MM.1S (cell line): ENCODE measurements at regions not wholly inside any gene's neighbourhood (a gene's known extent, or its start where the extent isn't known, plus 50 kb on each side); places are given as distances from the start of the nearest gene placed in this dataset.

Experiments
- DNase-seq: peaks from one replicate; pipeline ENCODE4 v3.0.0-alpha.2; 2015
- H2AFZ ChIP-seq: fragments of 300-600 bp; sonication (generic); 2 replicates; pipeline ENCODE4 v1.6.0; 2016; ENCODE audit warnings: antibody characterized with exemption, low read length
- H3F3A ChIP-seq: fragments of 300-600 bp; sonication (generic); 2 replicates; pipeline ENCODE4 v1.6.1; 2016; ENCODE audit warnings: mild to moderate bottlenecking, antibody characterized with exemption, low read length, moderate library complexity, mixed read lengths; ENCODE audit not compliant: insufficient read depth
- H3K27ac ChIP-seq: fragments of 300-600 bp; sonication (generic); 2 replicates; pipeline ENCODE4 v1.5.1; 2016; ENCODE audit warnings: mild to moderate bottlenecking, low read length
- H3K27me3 ChIP-seq: fragments of 300-600 bp; sonication (generic); replicated peaks from 2 replicates; pipeline ENCODE4 v1.6.0; 2016; ENCODE audit warnings: low read length; ENCODE audit not compliant: insufficient read depth
- H3K36me3 ChIP-seq: fragments of 300-600 bp; sonication (generic); replicated peaks from 2 replicates; pipeline ENCODE4 v1.6.1; 2016; ENCODE audit warnings: mild to moderate bottlenecking, low read length, mixed read lengths; ENCODE audit not compliant: insufficient read depth
- H3K4me1 ChIP-seq: fragments of 300-600 bp; sonication (generic); 2 replicates; pipeline ENCODE4 v1.6.1; 2016; ENCODE audit warnings: low read length, mixed read lengths
- H3K4me2 ChIP-seq: fragments of 300-600 bp; sonication (generic); 2 replicates; pipeline ENCODE4 v1.6.0; 2016; ENCODE audit warnings: low read depth, low read length
- H3K4me3 ChIP-seq: fragments of 300-600 bp; sonication (generic); 2 replicates; pipeline ENCODE4 v1.5.1; 2016; ENCODE audit warnings: low read length, mixed read lengths
- H3K79me2 ChIP-seq: fragments of 300-600 bp; sonication (generic); 2 replicates; pipeline ENCODE4 v1.6.1; 2016; ENCODE audit warnings: mixed run types, low read length, mixed read lengths
- H3K9ac ChIP-seq: fragments of 300-600 bp; sonication (generic); 2 replicates; pipeline ENCODE4 v1.6.1; 2016; ENCODE audit warnings: low read length, mixed read lengths
- H3K9me2 ChIP-seq: fragments of 300-600 bp; sonication (generic); replicated peaks from 2 replicates; pipeline ENCODE4 v1.6.1; 2016; ENCODE audit warnings: mild to moderate bottlenecking, low read length, mixed read lengths; ENCODE audit not compliant: insufficient read depth
- H3K9me3 ChIP-seq: fragments of 300-600 bp; sonication (generic); replicated peaks from 2 replicates; pipeline ENCODE4 v1.6.1; 2016; ENCODE audit warnings: mild to moderate bottlenecking, low read length, mixed read lengths; ENCODE audit not compliant: insufficient read depth
- H4K20me1 ChIP-seq: fragments of 300-600 bp; sonication (generic); 2 replicates; pipeline ENCODE4 v1.6.1; 2016; ENCODE audit warnings: mild to moderate bottlenecking, low read length, moderate library complexity, mixed read lengths; ENCODE audit not compliant: insufficient read depth
- EZH2 ChIP-seq: fragments of 300-600 bp; sonication (generic); optimal IDR thresholded peaks from 2 replicates; pipeline ENCODE3; 2017; ENCODE audit warnings: low read depth, mild to moderate bottlenecking, antibody characterized with exemption, low read length, mixed read lengths
- EZH2phosphoT487 ChIP-seq: fragments of 300-600 bp; sonication (generic); IDR thresholded peaks from 2 replicates; pipeline ENCODE4 v1.6.1; 2018; ENCODE audit warnings: antibody characterized with exemption, low read length
- TF ChIP-seq, protein P1 (sequence below): fragments of 300-600 bp; sonication (generic); IDR thresholded peaks from 2 replicates; pipeline ENCODE4 v1.5.1; 2016; ENCODE audit warnings: antibody characterized with exemption, low read length, mixed read lengths

DNA sequence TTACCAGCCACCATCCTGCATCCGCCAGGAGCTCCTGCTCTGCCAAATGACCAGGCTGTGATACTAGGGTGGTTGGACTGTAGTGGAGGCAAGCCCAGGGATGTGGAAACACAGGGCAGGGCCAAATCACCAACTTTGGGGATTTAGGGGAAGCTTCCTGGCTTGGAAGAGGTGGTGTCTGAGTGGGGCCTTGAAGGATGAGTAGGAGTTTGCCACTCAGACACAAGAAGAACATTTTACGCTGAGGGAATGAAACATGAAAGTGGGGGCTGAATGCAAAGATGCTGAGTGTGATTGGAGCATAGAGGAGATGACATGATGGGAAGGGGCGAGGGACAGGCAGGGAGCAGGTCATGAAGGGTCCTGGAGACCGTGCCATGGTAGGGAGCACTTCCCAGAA lies 329.5 kb downstream of the RPS24 start:
- Histone ChIP-seq H3K9me3 (no peaks in the 10 kb centered on the region), H3K9ac (no peak overlapping the region), H3K4me3 (no peak overlapping the region), H2AFZ (no peak overlapping the region), H4K20me1 (no peaks in the 10 kb centered on the region), H3K4me2 (no peak overlapping the region), H3K79me2 (no peaks in the 10 kb centered on the region), H3K27me3 (0 out of 2 replicates have a peak, but pooled peaks cover 3% of the 10 kb centered on the region), H3K36me3 (no peaks in the 10 kb centered on the region), H3K4me1 (no peaks in the 10 kb centered on the region), H3K27ac (no peak overlapping the region), H3K9me2 (no peaks in the 10 kb centered on the region), H3F3A (no peaks in the 10 kb centered on the region)
- TF ChIP-seq, protein P1, sequence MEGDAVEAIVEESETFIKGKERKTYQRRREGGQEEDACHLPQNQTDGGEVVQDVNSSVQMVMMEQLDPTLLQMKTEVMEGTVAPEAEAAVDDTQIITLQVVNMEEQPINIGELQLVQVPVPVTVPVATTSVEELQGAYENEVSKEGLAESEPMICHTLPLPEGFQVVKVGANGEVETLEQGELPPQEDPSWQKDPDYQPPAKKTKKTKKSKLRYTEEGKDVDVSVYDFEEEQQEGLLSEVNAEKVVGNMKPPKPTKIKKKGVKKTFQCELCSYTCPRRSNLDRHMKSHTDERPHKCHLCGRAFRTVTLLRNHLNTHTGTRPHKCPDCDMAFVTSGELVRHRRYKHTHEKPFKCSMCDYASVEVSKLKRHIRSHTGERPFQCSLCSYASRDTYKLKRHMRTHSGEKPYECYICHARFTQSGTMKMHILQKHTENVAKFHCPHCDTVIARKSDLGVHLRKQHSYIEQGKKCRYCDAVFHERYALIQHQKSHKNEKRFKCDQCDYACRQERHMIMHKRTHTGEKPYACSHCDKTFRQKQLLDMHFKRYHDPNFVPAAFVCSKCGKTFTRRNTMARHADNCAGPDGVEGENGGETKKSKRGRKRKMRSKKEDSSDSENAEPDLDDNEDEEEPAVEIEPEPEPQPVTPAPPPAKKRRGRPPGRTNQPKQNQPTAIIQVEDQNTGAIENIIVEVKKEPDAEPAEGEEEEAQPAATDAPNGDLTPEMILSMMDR, result no peak
- TF ChIP-seq EZH2, result no peak
- no peak for TF ChIP-seq EZH2phosphoT487
- DNase-seq, result no peak

DNA sequence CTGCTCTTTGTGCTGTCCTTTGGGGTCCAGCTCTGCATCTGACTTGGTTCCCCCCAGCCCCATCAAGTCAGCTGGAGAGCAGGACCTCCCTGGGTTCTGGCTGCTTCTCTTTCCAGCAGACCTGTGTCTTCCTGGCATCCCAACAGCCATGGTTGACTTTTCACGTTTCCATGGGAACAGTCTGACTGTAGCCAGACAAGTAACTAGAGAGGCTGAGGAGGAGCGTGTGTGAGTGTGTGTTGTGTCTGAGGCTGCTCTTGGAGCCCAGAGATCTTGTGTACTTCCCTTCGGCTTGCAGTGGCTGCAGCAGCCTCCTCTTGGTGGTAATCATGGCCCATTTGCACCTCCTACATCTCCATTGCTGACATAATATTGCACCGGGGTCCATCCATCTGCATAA lies 332.0 kb downstream of the RPS24 start:
- H3F3A ChIP-seq, result no peaks in the 10 kb centered on the region
- TF ChIP-seq EZH2, result no peak
- TF ChIP-seq, protein P1, result no peak
- no peak for TF ChIP-seq EZH2phosphoT487
- H3K9me3 ChIP-seq, result no peaks in the 10 kb centered on the region
- no peak overlapping the region for H3K27ac ChIP-seq
- H3K4me3 ChIP-seq, result no peak overlapping the region
- no peak overlapping the region for H2AFZ ChIP-seq
- H4K20me1 ChIP-seq, result no peaks in the 10 kb centered on the region
- H3K4me2 ChIP-seq, result no peak overlapping the region
- no peaks in the 10 kb centered on the region for H3K79me2 ChIP-seq
- H3K9ac ChIP-seq, result no peak overlapping the region
- H3K27me3 ChIP-seq, result 0 out of 2 replicates have a peak, but pooled peaks cover 3% of the 10 kb centered on the region
- no peaks in the 10 kb centered on the region for H3K36me3 ChIP-seq
- no peaks in the 10 kb centered on the region for H3K4me1 ChIP-seq
- DNase-seq, result no peak
- no peaks in the 10 kb centered on the region for H3K9me2 ChIP-seq

DNA sequence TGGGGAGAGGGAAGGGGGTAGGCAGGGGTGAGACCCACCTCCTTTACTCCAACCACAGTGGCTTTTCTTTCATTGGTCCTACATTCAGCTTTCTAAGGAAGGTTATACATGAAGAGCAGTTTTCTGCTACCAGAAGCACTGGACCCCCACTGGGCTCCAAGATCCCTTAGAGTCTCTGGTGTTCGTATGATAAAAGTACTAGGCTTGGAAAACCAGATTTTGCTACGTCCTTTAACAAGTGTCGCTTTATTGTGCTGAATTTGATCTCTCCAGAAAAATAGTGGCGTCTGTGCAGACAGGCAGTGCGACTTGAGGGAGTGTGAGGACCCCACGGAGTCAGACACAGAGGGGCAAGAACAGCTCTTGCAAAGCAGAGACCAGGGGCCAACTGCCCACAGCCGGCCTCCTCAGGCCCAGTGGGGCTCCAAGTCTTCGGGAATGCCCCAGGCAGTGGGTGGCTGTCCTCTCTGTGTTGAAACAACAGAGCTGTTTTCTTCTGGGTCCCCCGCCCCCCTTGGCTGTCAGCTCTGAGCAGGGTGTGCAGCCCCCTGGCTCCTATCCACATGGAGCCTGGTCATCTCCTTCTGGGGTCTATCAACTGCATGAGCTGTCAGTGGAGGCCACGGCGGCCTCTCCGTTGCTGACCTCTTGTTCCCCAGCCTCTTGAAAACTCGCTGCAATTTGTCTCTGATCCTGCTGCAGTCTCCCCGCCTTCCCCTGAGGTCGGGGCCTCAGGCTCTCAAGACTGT lies 333.2 kb downstream of the RPS24 start:
- Histone ChIP-seq H3K9me3 (no peaks in the 10 kb centered on the region), H3K9me2 (no peaks in the 10 kb centered on the region), H3K4me1 (no peaks in the 10 kb centered on the region), H3K36me3 (no peaks in the 10 kb centered on the region), H3K4me2 (no peak overlapping the region), H3K79me2 (no peaks in the 10 kb centered on the region), H3K9ac (no peak overlapping the region), H2AFZ (no peak overlapping the region), H4K20me1 (no peaks in the 10 kb centered on the region), H3K27me3 (0 out of 2 replicates have a peak, but pooled peaks cover 5% of the 10 kb centered on the region), H3K4me3 (no peak overlapping the region), H3K27ac (no peak overlapping the region), H3F3A (no peaks in the 10 kb centered on the region)
- DNase-seq, result no peak
- TF ChIP-seq EZH2 (no peak), EZH2phosphoT487 (no peak)
- TF ChIP-seq, protein P1, result no peak
